ENCODE measurements at regions not wholly inside any gene's neighbourhood (a gene's known extent, or its start where the extent isn't known, plus 50 kb on each side); places are given as distances from the start of the nearest gene placed in this dataset.

- no peak overlapping the region for H3K4me3 ChIP-seq
- TF ChIP-seq POLR2A (IDR thresholded peaks at IDR 0.05; ENCODE audit: low read depth) (no peak), EP300 (IDR thresholded peaks at IDR 0.05) (no peak), POLR2AphosphoS5 (IDR thresholded peaks at IDR 0.05) (no peak)
- TF ChIP-seq, protein P1, sequence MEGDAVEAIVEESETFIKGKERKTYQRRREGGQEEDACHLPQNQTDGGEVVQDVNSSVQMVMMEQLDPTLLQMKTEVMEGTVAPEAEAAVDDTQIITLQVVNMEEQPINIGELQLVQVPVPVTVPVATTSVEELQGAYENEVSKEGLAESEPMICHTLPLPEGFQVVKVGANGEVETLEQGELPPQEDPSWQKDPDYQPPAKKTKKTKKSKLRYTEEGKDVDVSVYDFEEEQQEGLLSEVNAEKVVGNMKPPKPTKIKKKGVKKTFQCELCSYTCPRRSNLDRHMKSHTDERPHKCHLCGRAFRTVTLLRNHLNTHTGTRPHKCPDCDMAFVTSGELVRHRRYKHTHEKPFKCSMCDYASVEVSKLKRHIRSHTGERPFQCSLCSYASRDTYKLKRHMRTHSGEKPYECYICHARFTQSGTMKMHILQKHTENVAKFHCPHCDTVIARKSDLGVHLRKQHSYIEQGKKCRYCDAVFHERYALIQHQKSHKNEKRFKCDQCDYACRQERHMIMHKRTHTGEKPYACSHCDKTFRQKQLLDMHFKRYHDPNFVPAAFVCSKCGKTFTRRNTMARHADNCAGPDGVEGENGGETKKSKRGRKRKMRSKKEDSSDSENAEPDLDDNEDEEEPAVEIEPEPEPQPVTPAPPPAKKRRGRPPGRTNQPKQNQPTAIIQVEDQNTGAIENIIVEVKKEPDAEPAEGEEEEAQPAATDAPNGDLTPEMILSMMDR (IDR thresholded peaks at IDR 0.05) = no peak
- no peak for DNase-seq (ENCODE audit: extremely low spot score)
- no peaks in the 10 kb centered on the region for H3K27me3 ChIP-seq
- H3K4me1 ChIP-seq = peaks cover 2 to 19% (median 13%) of the 10 kb centered on the region in 4 donors
- intact Hi-C loops (cut with DNase I) = no loop called here
- no peak overlapping the region for H3K27ac ChIP-seq (replicated peaks in 1 of 4)
- H3K9me3 ChIP-seq = no peaks in the 10 kb centered on the region
- H3K36me3 ChIP-seq = no peaks in the 10 kb centered on the region
Observed at GRCh38 chr18:44411262-44411905, 269.3 kb upstream of the SETBP1 start.

- WGBS = 38% methylated on average over 2 of the region's 2 CpGs
- H3K4me3 ChIP-seq = no peak overlapping the region
- H3K36me3 ChIP-seq = no peaks in the 10 kb centered on the region
- no peaks in the 10 kb centered on the region for H3K9me3 ChIP-seq
- peaks cover 2 to 19% (median 13%) of the 10 kb centered on the region in 4 donors for H3K4me1 ChIP-seq
- H3K27ac ChIP-seq (replicated peaks in 1 of 4) = no peak overlapping the region
- intact Hi-C loops (cut with DNase I) = no loop called here
- no peaks in the 10 kb centered on the region for H3K27me3 ChIP-seq
- no peak for TF ChIP-seq POLR2AphosphoS5 (IDR thresholded peaks at IDR 0.05)
- no peak for TF ChIP-seq EP300 (IDR thresholded peaks at IDR 0.05)
- TF ChIP-seq, protein P1 (IDR thresholded peaks at IDR 0.05) = no peak
- no peak for TF ChIP-seq POLR2A (IDR thresholded peaks at IDR 0.05; ENCODE audit: low read depth)
- no peak for DNase-seq (ENCODE audit: extremely low spot score)
Observed at GRCh38 chr18:44411976-44412375, 268.7 kb upstream of the SETBP1 start.

DNA sequence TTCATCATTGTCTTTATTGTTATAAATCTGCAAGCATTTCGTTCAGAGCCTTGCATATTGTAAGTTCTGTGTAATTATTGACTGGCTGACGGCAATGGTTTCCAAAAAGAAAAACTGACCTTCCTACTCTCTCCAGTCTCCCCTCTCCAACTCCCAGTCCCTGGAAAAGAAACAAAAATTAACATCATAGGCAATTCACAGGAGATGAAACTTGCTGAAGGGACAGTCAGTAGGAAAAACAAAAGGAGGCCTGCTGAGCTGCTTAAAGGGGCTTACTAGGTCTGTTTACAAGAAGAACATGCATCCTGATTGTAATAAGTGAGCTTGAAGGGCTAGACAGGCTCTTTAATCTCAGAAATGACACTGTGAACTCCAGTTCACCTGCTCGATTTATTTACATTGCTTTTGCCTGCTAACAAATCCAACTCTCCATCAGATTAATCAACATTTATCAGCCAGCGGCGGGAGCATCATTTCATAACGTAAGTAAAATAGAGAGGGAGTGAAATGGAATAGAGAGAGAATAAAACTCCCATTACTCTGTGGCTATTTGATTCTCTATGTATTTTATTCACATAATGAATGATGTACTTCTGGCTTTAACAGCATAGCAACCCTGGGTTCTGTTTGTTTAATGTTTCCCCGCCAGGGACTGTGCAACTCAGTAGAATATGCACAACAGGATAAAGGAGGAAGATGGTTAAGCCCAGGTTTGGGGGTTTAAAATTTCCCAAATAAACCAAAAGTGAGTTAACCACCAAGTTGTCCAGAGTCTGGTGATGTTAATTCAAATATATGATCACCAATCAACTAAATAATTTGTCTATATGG lies 256.7 kb upstream of the SETBP1 start:
- H3K36me3 ChIP-seq = no peaks in the 10 kb centered on the region
- no peak overlapping the region for H3K4me3 ChIP-seq
- WGBS = 38% methylated on average over 7 of the region's 7 CpGs
- H3K9me3 ChIP-seq = peaks cover 0 to 4% (median 0%) of the 10 kb centered on the region in 4 donors
- peaks cover 4 to 30% (median 23%) of the 10 kb centered on the region in 4 donors for H3K4me1 ChIP-seq
- no peak for DNase-seq (ENCODE audit: extremely low spot score)
- TF ChIP-seq POLR2A (IDR thresholded peaks at IDR 0.05; ENCODE audit: low read depth) (no peak), EP300 (IDR thresholded peaks at IDR 0.05) (no peak), POLR2AphosphoS5 (IDR thresholded peaks at IDR 0.05) (no peak)
- TF ChIP-seq, protein P1 (IDR thresholded peaks at IDR 0.05) = no peak
- peak overlapping the region; percentile 53 to 59 (median 56) for H3K27ac ChIP-seq (replicated peaks in 1 of 4)
- no peaks in the 10 kb centered on the region for H3K27me3 ChIP-seq
- intact Hi-C loops (cut with DNase I) = no loop called here

- DNase-seq (ENCODE audit: extremely low spot score) = no peak
- H3K9me3 ChIP-seq = peaks cover 0 to 3% (median 0%) of the 10 kb centered on the region in 4 donors
- WGBS = 45% methylated on average over 2 of the region's 2 CpGs
- intact Hi-C loops (cut with DNase I) = no loop called here
- H3K27me3 ChIP-seq = no peaks in the 10 kb centered on the region
- TF ChIP-seq EP300 (IDR thresholded peaks at IDR 0.05) = no peak
- no peak for TF ChIP-seq POLR2AphosphoS5 (IDR thresholded peaks at IDR 0.05)
- TF ChIP-seq, protein P1 (IDR thresholded peaks at IDR 0.05) = no peak
- no peak for TF ChIP-seq POLR2A (IDR thresholded peaks at IDR 0.05; ENCODE audit: low read depth)
- H3K27ac ChIP-seq (replicated peaks in 1 of 4) = peak overlapping the region in 3 of 4 donors; percentile 7 to 59 (median 57)
- no peaks in the 10 kb centered on the region for H3K36me3 ChIP-seq
- H3K4me1 ChIP-seq = peaks cover 4 to 30% (median 23%) of the 10 kb centered on the region in 4 donors
- H3K4me3 ChIP-seq = no peak overlapping the region
Observed at GRCh38 chr18:44424645-44425035, 256.0 kb upstream of the SETBP1 start.
